ENCODE measurements at regions not wholly inside any gene's neighbourhood (a gene's known extent, or its start where the extent isn't known, plus 50 kb on each side); places are given as distances from the start of the nearest gene placed in this dataset.
"Not testable (repeated sequence)": the region's sequence is repeated elsewhere in the genome, so short reads cannot be mapped to it uniquely, and the experiment has no call there.

GRCh38 chr7:68409851-68410250 lies 1188.4 kb upstream of the AUTS2 start:
- no peak overlapping the region for H3K4me3 ChIP-seq (ENCODE audit: control insufficient read depth, low read depth, low read length)
- TF ChIP-seq CTCF (IDR thresholded peaks at IDR 0.05; ENCODE audit: control insufficient read depth, insufficient read depth, low read depth, low read length, missing control alignments) = no peak
- no peak for DNase-seq (ENCODE audit: low read depth)

GRCh38 chr7:68410693-68411092 lies 1187.6 kb upstream of the AUTS2 start:
- not testable (repeated sequence) for DNase-seq (ENCODE audit: low read depth); H3K4me3 ChIP-seq (ENCODE audit: control insufficient read depth, low read depth, low read length)

- no peak for DNase-seq (ENCODE audit: low read depth)
- no peak overlapping the region for H3K4me3 ChIP-seq (ENCODE audit: control insufficient read depth, low read depth, low read length)
- TF ChIP-seq CTCF (IDR thresholded peaks at IDR 0.05; ENCODE audit: control insufficient read depth, insufficient read depth, low read depth, low read length, missing control alignments) = no peak
Observed at GRCh38 chr7:68411742-68412141, 1186.5 kb upstream of the AUTS2 start.

- no peak for TF ChIP-seq CTCF (IDR thresholded peaks at IDR 0.05; ENCODE audit: control insufficient read depth, insufficient read depth, low read depth, low read length, missing control alignments)
- DNase-seq (ENCODE audit: low read depth) = no peak
- no peak overlapping the region for H3K4me3 ChIP-seq (ENCODE audit: control insufficient read depth, low read depth, low read length)
Observed at GRCh38 chr7:68414631-68415425, 1183.4 kb upstream of the AUTS2 start.

- DNase-seq (ENCODE audit: low read depth) = no peak
- no peak for TF ChIP-seq CTCF (IDR thresholded peaks at IDR 0.05; ENCODE audit: control insufficient read depth, insufficient read depth, low read depth, low read length, missing control alignments)
- no peak overlapping the region for H3K4me3 ChIP-seq (ENCODE audit: control insufficient read depth, low read depth, low read length)
Observed at GRCh38 chr7:68417002-68417401, 1181.3 kb upstream of the AUTS2 start.

- DNase-seq (ENCODE audit: low read depth) = no peak
- no peak for TF ChIP-seq CTCF (IDR thresholded peaks at IDR 0.05; ENCODE audit: control insufficient read depth, insufficient read depth, low read depth, low read length, missing control alignments)
- H3K4me3 ChIP-seq (ENCODE audit: control insufficient read depth, low read depth, low read length) = no peak overlapping the region
Observed at GRCh38 chr7:68417659-68418058, 1180.6 kb upstream of the AUTS2 start.

GRCh38 chr7:68420342-68421192 lies 1177.7 kb upstream of the AUTS2 start:
- no peak for DNase-seq (ENCODE audit: low read depth)
- no peak for TF ChIP-seq CTCF (IDR thresholded peaks at IDR 0.05; ENCODE audit: control insufficient read depth, insufficient read depth, low read depth, low read length, missing control alignments)
- no peak overlapping the region for H3K4me3 ChIP-seq (ENCODE audit: control insufficient read depth, low read depth, low read length)
